Ureter (tissue), 1 donor: ENCODE measurements at regions not wholly inside any gene's neighbourhood (a gene's known extent, or its start where the extent isn't known, plus 50 kb on each side); places are given as distances from the start of the nearest gene placed in this dataset.

Experiments
- DNase-seq: peaks from one replicate; pipeline ENCODE4 v3.0.0-alpha.2; 2020; ENCODE audit warnings: low spot score
- donor health status: DM: yes; HTN: yes; CAD: no.

DNA sequence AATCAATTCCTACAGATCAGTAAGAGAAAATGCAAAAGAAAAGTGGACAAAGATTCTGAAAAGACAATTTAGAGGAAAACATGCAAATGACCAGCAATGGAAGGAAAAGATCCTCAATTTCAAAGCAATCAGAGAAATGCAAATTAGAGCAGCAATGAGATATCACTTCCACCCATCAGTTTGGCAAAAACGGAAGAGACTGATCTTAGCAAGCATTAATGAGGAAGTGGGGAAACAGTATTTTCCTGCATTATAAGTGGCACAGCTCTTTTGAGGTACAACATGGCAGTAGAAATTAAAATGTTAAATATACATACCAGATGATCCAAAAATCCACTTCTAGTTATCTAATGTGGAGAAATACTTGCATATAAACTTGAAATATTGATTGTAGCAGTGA lies 69.1 kb upstream of the SLC7A1 start:
- no peak for DNase-seq

DNA sequence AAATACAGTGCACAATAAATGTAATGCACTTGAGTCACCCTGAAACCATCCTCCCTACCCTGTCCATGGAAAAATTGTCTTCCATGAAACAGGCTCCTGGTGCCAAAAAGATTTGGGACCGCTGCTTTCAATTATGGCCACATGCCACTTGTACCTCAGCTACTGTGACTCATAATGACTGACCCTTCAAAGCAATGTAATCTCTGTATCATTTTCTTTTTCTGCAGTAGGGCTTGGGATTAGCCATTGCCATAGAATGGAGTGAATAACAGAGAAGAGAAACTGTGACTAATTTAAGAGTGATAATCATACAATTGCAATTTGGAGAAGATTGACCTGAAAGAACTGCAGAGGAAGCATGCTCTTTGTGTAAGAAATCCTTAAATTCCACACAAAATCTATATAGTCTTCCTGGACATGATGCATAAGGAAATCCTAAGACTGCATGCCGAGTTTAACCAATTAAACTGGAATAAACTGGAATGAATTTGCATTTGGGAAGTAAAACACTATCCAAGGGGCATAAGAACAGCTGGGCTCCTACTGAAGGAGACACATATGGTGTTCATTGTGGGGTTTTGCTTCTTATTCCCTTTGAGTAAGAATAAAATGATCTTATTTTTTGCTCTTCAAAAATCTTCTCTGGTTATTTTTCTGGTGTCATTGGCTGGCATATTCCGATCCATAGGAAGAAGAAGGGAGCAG lies 59.5 kb upstream of the SLC7A1 start:
- DNase-seq = no peak

DNA sequence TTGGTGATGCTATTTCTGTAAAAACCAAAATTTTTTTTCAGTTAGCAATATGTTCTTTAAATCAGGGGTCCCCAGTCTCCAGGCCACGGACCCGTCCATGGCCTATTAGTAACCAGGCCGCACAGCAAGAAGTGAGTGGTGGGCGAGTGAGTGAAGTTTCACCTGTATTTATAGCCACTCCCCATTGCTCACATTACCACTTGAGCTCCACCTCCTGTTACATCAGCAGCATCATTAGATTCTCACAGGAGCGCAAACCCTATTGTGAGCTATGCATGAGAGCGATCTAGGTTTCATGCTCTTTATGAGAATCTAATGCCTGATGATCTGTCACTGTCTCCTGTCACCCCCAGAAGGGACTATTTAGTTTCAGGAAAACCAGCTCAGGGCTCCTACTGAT lies 58.9 kb upstream of the SLC7A1 start:
- no peak for DNase-seq

DNA sequence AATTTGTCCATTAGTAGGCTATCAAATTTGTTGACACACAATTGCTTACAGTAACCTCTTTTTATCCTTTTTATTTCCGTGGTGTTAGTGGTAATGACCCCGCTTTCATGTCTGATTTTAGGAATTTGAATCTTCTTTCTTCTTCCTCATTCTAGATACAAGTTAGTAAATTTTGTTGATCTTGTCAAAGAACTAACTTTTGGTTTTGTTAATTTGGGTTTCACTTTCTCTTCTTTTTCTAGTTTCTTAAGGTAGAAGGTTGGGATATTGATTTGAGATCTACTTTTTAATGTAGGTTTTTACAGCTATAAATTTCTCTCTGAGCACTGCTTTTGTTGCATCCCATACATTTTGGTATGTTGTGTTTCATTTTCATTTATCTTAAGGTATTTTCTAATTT lies 53.3 kb upstream of the SLC7A1 start:
- no peak for DNase-seq
